Activated T-helper 2 cell treated with anti-CD3 and anti-CD28 coated beads, Interferon-gamma antibody, Interleukin-2, Interleukin-4, amounts not matched to agents 10 μg/mL and 5 μg/mL and 100 μg/mL, durations not matched to agents 14 hours and 24 hours and 36 hours (primary cell): ENCODE measurements at regions not wholly inside any gene's neighbourhood (a gene's known extent, or its start where the extent isn't known, plus 50 kb on each side); places are given as distances from the start of the nearest gene placed in this dataset.

Experiments
- DNase-seq: peaks from one replicate; pipeline ENCODE4 v3.0.0; 2021; ENCODE audit warnings: low spot score
- H3K27ac Mint-ChIP-seq: one replicate; pipeline ENCODE4 v1.8.0; 2021; ENCODE audit warnings: mixed read lengths
- H3K27me3 Mint-ChIP-seq: one replicate; pipeline ENCODE4 v1.8.0; 2021; ENCODE audit warnings: low read depth, mixed read lengths
- H3K36me3 Mint-ChIP-seq: one replicate; pipeline ENCODE4 v1.8.0; 2021; ENCODE audit warnings: low read depth, mixed read lengths
- H3K4me1 Mint-ChIP-seq: one replicate; pipeline ENCODE4 v1.8.0; 2021; ENCODE audit warnings: low read depth, mixed read lengths
- H3K4me3 Mint-ChIP-seq: one replicate; pipeline ENCODE4 v1.8.0; 2021; ENCODE audit warnings: low read depth, mild to moderate bottlenecking, moderate library complexity, mixed read lengths
- H3K9me3 Mint-ChIP-seq: one replicate; pipeline ENCODE4 v1.8.0; 2021; ENCODE audit warnings: mixed read lengths
- intact Hi-C: fragments of 100-400 bp; cut with micrococcal nuclease; formaldehyde crosslinking; loops from one replicate; pipeline ENCODE4 v1.15.1; 2023

DNA sequence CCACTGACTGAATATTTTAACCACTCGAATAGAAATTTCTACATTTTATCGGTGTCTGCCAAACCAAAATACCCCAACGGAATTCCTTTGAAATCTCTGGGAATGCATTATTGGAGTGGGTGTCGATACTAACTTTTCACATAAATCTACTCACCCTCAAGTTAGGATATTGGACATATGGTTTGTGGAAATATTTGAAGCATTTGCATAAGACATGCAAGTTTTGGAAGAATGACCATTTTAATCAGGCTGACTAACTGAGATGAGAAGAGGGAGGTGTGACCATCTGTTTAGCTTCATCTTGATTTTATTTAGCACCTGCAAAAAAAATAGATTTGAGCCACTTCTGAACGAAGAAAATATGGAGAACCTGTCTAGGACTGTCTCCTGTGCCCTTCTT is 61.2 kb downstream of the KLF6 start:
- DNase-seq, result no peak
- H3K4me3 Mint-ChIP-seq, result no peak overlapping the region
- H3K36me3 Mint-ChIP-seq, result no peaks in the 10 kb centered on the region
- H3K27ac Mint-ChIP-seq, result no peak overlapping the region
- H3K4me1 Mint-ChIP-seq, result no peaks in the 10 kb centered on the region
- H3K9me3 Mint-ChIP-seq, result no peaks in the 10 kb centered on the region
- H3K27me3 Mint-ChIP-seq, result peaks cover 38% of the 10 kb centered on the region
- intact Hi-C loops, result no loop called here

GRCh38 chr10:3720228-3721019 is 64.6 kb downstream of the KLF6 start:
- peaks cover 27% of the 10 kb centered on the region for H3K27me3 Mint-ChIP-seq
- intact Hi-C loops, result no loop called here
- H3K27ac Mint-ChIP-seq, result no peak overlapping the region
- H3K4me1 Mint-ChIP-seq, result no peaks in the 10 kb centered on the region
- H3K36me3 Mint-ChIP-seq, result no peaks in the 10 kb centered on the region
- DNase-seq, result no peak
- no peak overlapping the region for H3K4me3 Mint-ChIP-seq
- H3K9me3 Mint-ChIP-seq, result no peaks in the 10 kb centered on the region

DNA sequence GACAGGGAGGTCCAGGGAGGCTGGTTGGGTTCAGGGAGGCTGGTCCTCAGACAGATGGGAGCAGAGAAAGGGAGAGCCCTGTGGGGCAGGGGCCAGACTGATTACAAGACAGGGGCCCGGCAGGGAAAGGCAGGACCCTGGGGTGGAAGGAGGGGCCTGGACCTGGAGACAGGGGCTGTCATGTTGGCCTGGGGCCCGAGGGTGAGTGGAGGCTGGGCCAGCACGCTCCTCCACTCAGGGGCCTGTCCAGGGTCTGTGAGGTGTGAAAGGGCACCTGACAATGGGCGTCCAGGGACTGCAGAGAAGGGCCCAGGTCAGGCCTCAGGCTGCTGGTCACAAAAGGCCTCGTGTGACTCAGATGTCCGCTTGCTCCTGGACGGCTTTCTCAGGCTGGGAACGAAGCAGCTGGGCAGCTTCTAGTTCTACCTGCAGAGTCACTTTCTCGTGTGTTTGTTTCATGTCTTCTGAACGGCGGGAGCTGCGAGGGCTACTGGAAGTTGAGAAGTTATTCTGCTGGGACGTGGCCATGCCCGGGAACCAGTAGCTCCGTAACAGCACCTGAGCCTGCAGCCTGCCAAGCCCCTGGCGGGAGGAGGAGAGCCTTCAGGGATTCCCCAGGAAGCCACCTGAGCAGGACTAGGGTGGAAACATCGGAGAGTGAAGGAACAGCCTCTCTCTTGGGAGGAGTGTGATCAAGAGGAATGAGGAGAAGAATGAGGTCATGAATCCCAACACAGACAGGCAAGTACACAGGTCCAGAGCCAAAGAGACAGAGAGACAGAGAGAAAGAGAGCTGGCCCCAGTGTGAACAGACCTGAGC is 65.8 kb downstream of the KLF6 start:
- intact Hi-C loops, result no loop called here
- Mint-ChIP-seq H3K27me3 (peaks cover 20% of the 10 kb centered on the region), H3K9me3 (no peaks in the 10 kb centered on the region), H3K36me3 (no peaks in the 10 kb centered on the region), H3K4me1 (no peaks in the 10 kb centered on the region), H3K27ac (no peak overlapping the region), H3K4me3 (no peak overlapping the region)
- no peak for DNase-seq

DNA sequence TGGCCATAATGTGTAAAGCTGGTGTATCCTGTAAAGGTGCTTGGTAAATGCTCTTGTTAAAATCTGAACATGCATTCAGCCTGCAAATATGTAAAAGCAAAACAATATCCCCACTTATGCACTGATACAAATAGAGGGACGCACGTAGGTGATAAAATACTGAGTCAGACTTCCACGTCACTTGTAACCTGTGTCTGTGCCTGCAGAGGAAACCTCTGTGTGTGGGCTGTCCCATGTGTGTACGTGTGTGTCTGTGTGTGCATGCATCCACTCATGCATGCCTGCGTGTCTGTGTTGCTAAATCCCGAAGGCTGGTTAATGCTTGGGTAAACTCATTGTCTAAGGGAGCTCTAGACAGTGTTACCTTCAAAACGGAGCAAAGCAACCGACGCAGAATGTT is 68.9 kb downstream of the KLF6 start:
- intact Hi-C loops, result no loop called here
- Mint-ChIP-seq H3K4me1 (peaks cover 3% of the 10 kb centered on the region), H3K27ac (no peak overlapping the region), H3K36me3 (no peaks in the 10 kb centered on the region), H3K27me3 (peaks cover 13% of the 10 kb centered on the region), H3K9me3 (peaks cover 16% of the 10 kb centered on the region), H3K4me3 (no peak overlapping the region)
- no peak for DNase-seq

- peaks cover 19% of the 10 kb centered on the region for H3K9me3 Mint-ChIP-seq
- no peak overlapping the region for H3K4me3 Mint-ChIP-seq
- intact Hi-C loops, result no loop called here
- H3K36me3 Mint-ChIP-seq, result no peaks in the 10 kb centered on the region
- no peak for DNase-seq
- peaks cover 5% of the 10 kb centered on the region for H3K27me3 Mint-ChIP-seq
- H3K4me1 Mint-ChIP-seq, result peaks cover 3% of the 10 kb centered on the region
- no peak overlapping the region for H3K27ac Mint-ChIP-seq
These were observed 70.0 kb downstream of the KLF6 start for GRCh38 chr10:3714967-3715366.

- H3K4me1 Mint-ChIP-seq, result peaks cover 3% of the 10 kb centered on the region
- H3K36me3 Mint-ChIP-seq, result no peaks in the 10 kb centered on the region
- H3K27me3 Mint-ChIP-seq, result peaks cover 5% of the 10 kb centered on the region
- H3K9me3 Mint-ChIP-seq, result peaks cover 19% of the 10 kb centered on the region
- no peak overlapping the region for H3K4me3 Mint-ChIP-seq
- no peak for DNase-seq
- H3K27ac Mint-ChIP-seq, result no peak overlapping the region
- intact Hi-C loops, result no loop called here
These were observed 70.5 kb downstream of the KLF6 start for GRCh38 chr10:3714531-3714930.

GRCh38 chr10:3712707-3713106 is 72.3 kb downstream of the KLF6 start:
- peaks cover 5% of the 10 kb centered on the region for H3K4me1 Mint-ChIP-seq
- peaks cover 7% of the 10 kb centered on the region for H3K27me3 Mint-ChIP-seq
- DNase-seq, result no peak
- no peak overlapping the region for H3K4me3 Mint-ChIP-seq
- no peak overlapping the region for H3K27ac Mint-ChIP-seq
- intact Hi-C loops, result no loop called here
- H3K9me3 Mint-ChIP-seq, result peaks cover 19% of the 10 kb centered on the region
- H3K36me3 Mint-ChIP-seq, result no peaks in the 10 kb centered on the region

DNA sequence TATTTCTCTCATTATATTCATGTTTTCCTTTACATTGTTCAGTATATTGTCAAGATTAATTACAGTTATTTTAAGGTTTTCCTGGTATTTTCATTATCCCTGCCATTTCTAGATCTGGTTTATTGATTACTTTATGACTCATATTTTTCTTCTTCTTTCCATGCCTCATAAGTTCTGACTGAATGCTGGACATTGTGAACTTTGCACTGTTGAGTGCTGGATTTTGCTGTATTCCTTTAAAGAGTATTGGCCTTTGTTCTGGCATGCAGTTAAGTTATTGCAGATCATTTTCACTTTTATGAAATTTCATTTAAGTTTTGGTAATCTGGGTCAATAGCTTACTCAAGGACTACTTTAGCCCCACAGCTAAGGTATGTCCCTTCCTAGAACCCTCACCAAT is 73.1 kb downstream of the KLF6 start:
- peaks cover 7% of the 10 kb centered on the region for H3K27me3 Mint-ChIP-seq
- intact Hi-C loops, result no loop called here
- H3K27ac Mint-ChIP-seq, result no peak overlapping the region
- H3K9me3 Mint-ChIP-seq, result peaks cover 19% of the 10 kb centered on the region
- H3K4me1 Mint-ChIP-seq, result peaks cover 5% of the 10 kb centered on the region
- no peak overlapping the region for H3K4me3 Mint-ChIP-seq
- DNase-seq, result no peak
- no peaks in the 10 kb centered on the region for H3K36me3 Mint-ChIP-seq

GRCh38 chr10:3710764-3711163 is 74.2 kb downstream of the KLF6 start:
- DNase-seq, result no peak
- Mint-ChIP-seq H3K9me3 (peaks cover 19% of the 10 kb centered on the region), H3K4me1 (peaks cover 5% of the 10 kb centered on the region), H3K27ac (no peak overlapping the region), H3K36me3 (no peaks in the 10 kb centered on the region), H3K27me3 (peaks cover 5% of the 10 kb centered on the region), H3K4me3 (no peak overlapping the region)
- intact Hi-C loops, result no loop called here

DNA sequence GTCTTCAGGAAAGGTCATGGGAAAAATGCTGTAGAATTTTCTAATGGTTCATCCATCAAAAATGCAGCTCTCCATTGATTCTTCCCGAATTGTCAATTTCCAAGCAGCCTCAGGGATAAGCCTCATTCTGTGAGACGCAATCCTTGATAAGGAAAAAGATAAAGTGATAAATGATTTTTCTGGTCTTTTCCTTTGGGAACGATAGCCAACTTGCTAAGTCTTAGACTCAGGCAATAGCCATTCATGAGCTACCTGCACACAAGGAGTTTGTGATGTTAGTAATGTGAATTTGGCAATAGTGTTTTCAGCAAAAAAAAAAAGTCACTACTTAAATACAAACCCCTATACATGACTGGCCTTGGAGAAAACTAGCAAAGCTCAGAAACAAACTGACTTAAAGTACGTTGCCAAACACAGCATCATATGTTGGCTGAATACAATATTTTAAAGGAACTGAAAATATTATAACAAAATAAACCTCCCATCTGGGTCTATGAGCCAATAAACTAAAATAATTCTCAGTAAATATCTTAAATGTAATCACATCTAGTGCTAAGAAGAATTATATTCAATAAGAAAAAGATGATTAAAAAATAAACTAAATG is 75.5 kb downstream of the KLF6 start:
- intact Hi-C loops, result no loop called here
- no peak for DNase-seq
- Mint-ChIP-seq H3K9me3 (peaks cover 19% of the 10 kb centered on the region), H3K27ac (no peak overlapping the region), H3K4me1 (peaks cover 5% of the 10 kb centered on the region), H3K4me3 (no peak overlapping the region), H3K36me3 (no peaks in the 10 kb centered on the region), H3K27me3 (peaks cover 8% of the 10 kb centered on the region)

DNA sequence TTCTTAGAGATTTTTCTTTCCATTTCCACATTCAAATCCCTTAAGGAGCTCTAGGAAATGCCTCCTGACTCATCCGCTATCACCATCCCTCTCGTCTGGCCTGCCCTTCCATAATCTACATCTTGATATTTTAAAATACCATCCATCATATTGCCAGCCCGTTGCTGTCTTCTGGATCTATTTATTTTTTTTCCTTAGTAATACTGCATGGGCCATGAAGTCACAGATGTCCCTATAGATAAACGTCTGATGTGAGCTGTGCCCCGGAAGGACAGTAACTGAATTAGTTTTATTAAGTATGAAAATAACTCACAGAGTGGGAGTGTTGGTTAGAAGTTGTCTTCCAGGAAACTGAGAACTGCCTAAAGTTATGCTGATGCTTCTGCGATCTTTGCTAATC is 76.2 kb downstream of the KLF6 start:
- intact Hi-C loops, result no loop called here
- Mint-ChIP-seq H3K27me3 (peaks cover 11% of the 10 kb centered on the region), H3K9me3 (peaks cover 19% of the 10 kb centered on the region), H3K4me3 (no peak overlapping the region), H3K36me3 (no peaks in the 10 kb centered on the region), H3K4me1 (peaks cover 5% of the 10 kb centered on the region), H3K27ac (peak overlapping the region; percentile 9)
- DNase-seq, result no peak

GRCh38 chr10:3704565-3705325 is 80.3 kb downstream of the KLF6 start:
- H3K9me3 Mint-ChIP-seq, result no peaks in the 10 kb centered on the region
- no peak overlapping the region for H3K4me3 Mint-ChIP-seq
- H3K4me1 Mint-ChIP-seq, result peaks cover 2% of the 10 kb centered on the region
- no peak overlapping the region for H3K27ac Mint-ChIP-seq
- DNase-seq, result no peak
- H3K36me3 Mint-ChIP-seq, result no peaks in the 10 kb centered on the region
- intact Hi-C loops, result no loop called here
- H3K27me3 Mint-ChIP-seq, result peaks cover 21% of the 10 kb centered on the region
